ENCODE measurements at regions not wholly inside any gene's neighbourhood (a gene's known extent, or its start where the extent isn't known, plus 50 kb on each side); places are given as distances from the start of the nearest gene placed in this dataset.

GRCh38 chr14:97719931-97720330 lies 922.7 kb downstream of the VRK1 start:
- Histone ChIP-seq H3K9me3 (peaks cover 0 to 15% (median 2%) of the 10 kb centered on the region in 4 donors), H3K4me3 (no peak overlapping the region), H3K27ac (replicated peaks in 1 of 4) (no peak overlapping the region), H3K4me1 (no peaks in the 10 kb centered on the region), H3K27me3 (peaks cover 0 to 6% (median 0%) of the 10 kb centered on the region in 4 donors), H3K36me3 (no peaks in the 10 kb centered on the region)
- no peak for DNase-seq (ENCODE audit: extremely low spot score)
- intact Hi-C loops (cut with DNase I): no loop called here
- WGBS: 86% methylated on average over 2 of the region's 2 CpGs
- TF ChIP-seq, protein P1, sequence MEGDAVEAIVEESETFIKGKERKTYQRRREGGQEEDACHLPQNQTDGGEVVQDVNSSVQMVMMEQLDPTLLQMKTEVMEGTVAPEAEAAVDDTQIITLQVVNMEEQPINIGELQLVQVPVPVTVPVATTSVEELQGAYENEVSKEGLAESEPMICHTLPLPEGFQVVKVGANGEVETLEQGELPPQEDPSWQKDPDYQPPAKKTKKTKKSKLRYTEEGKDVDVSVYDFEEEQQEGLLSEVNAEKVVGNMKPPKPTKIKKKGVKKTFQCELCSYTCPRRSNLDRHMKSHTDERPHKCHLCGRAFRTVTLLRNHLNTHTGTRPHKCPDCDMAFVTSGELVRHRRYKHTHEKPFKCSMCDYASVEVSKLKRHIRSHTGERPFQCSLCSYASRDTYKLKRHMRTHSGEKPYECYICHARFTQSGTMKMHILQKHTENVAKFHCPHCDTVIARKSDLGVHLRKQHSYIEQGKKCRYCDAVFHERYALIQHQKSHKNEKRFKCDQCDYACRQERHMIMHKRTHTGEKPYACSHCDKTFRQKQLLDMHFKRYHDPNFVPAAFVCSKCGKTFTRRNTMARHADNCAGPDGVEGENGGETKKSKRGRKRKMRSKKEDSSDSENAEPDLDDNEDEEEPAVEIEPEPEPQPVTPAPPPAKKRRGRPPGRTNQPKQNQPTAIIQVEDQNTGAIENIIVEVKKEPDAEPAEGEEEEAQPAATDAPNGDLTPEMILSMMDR (IDR thresholded peaks at IDR 0.05): no peak
- TF ChIP-seq EP300 (IDR thresholded peaks at IDR 0.05) (no peak), POLR2AphosphoS5 (IDR thresholded peaks at IDR 0.05) (no peak)

- 76% methylated on average over 6 of the region's 6 CpGs for WGBS
- Histone ChIP-seq H3K36me3 (no peaks in the 10 kb centered on the region), H3K9me3 (peaks cover 0 to 15% (median 2%) of the 10 kb centered on the region in 4 donors), H3K27me3 (peaks cover 0 to 6% (median 0%) of the 10 kb centered on the region in 4 donors), H3K27ac (replicated peaks in 1 of 4) (no peak overlapping the region), H3K4me3 (no peak overlapping the region), H3K4me1 (no peaks in the 10 kb centered on the region)
- intact Hi-C loops (cut with DNase I): no loop called here
- DNase-seq (ENCODE audit: extremely low spot score): no peak
- no peak for TF ChIP-seq POLR2AphosphoS5 (IDR thresholded peaks at IDR 0.05)
Measured at GRCh38 chr14:97723351-97723750, 926.2 kb downstream of the VRK1 start.

GRCh38 chr14:97723819-97724218 lies 926.6 kb downstream of the VRK1 start:
- 77% methylated on average over 7 of the region's 7 CpGs for WGBS
- Histone ChIP-seq H3K27me3 (peaks cover 0 to 6% (median 0%) of the 10 kb centered on the region in 4 donors), H3K4me1 (no peaks in the 10 kb centered on the region), H3K4me3 (no peak overlapping the region), H3K36me3 (no peaks in the 10 kb centered on the region), H3K9me3 (peaks cover 0 to 15% (median 2%) of the 10 kb centered on the region in 4 donors), H3K27ac (replicated peaks in 1 of 4) (no peak overlapping the region)
- no peak for TF ChIP-seq EP300 (IDR thresholded peaks at IDR 0.05)
- TF ChIP-seq POLR2A (IDR thresholded peaks at IDR 0.05; ENCODE audit: low read depth): no peak
- TF ChIP-seq POLR2AphosphoS5 (IDR thresholded peaks at IDR 0.05): no peak
- TF ChIP-seq, protein P1 (IDR thresholded peaks at IDR 0.05): no peak
- intact Hi-C loops (cut with DNase I): no loop called here
- DNase-seq (ENCODE audit: extremely low spot score): no peak

- Histone ChIP-seq H3K4me3 (no peak overlapping the region), H3K27ac (replicated peaks in 1 of 4) (no peak overlapping the region), H3K4me1 (no peaks in the 10 kb centered on the region), H3K36me3 (no peaks in the 10 kb centered on the region), H3K9me3 (peaks cover 0 to 15% (median 2%) of the 10 kb centered on the region in 4 donors), H3K27me3 (peaks cover 0 to 6% (median 0%) of the 10 kb centered on the region in 4 donors)
- no peak for DNase-seq (ENCODE audit: extremely low spot score)
- TF ChIP-seq, protein P1 (IDR thresholded peaks at IDR 0.05): no peak
- TF ChIP-seq POLR2A (IDR thresholded peaks at IDR 0.05; ENCODE audit: low read depth): no peak
- TF ChIP-seq EP300 (IDR thresholded peaks at IDR 0.05): no peak
- no peak for TF ChIP-seq POLR2AphosphoS5 (IDR thresholded peaks at IDR 0.05)
- WGBS: 51% methylated on average over 9 of the region's 9 CpGs
- intact Hi-C loops (cut with DNase I): no loop called here
Measured at GRCh38 chr14:97724265-97724731, 927.1 kb downstream of the VRK1 start.

GRCh38 chr14:97726676-97727075 lies 929.5 kb downstream of the VRK1 start:
- 82% methylated on average over 3 of the region's 3 CpGs for WGBS
- intact Hi-C loops (cut with DNase I): no loop called here

More at GRCh38 chr14:97726676-97727075, 929.5 kb downstream of the VRK1 start:
- H3K4me3 ChIP-seq: no peak overlapping the region
- H3K9me3 ChIP-seq: peaks cover 0 to 5% (median 2%) of the 10 kb centered on the region in 4 donors
- no peak for TF ChIP-seq POLR2AphosphoS5 (IDR thresholded peaks at IDR 0.05)
- TF ChIP-seq, protein P1 (IDR thresholded peaks at IDR 0.05): no peak
- no peak for TF ChIP-seq EP300 (IDR thresholded peaks at IDR 0.05)
- H3K36me3 ChIP-seq: no peaks in the 10 kb centered on the region
- H3K4me1 ChIP-seq: no peaks in the 10 kb centered on the region
- H3K27me3 ChIP-seq: peaks cover 0 to 6% (median 0%) of the 10 kb centered on the region in 4 donors
- DNase-seq (ENCODE audit: extremely low spot score): no peak
- no peak overlapping the region for H3K27ac ChIP-seq (replicated peaks in 1 of 4)
